GM13977 (cell line): ENCODE measurements at regions not wholly inside any gene's neighbourhood (a gene's known extent, or its start where the extent isn't known, plus 50 kb on each side); places are given as distances from the start of the nearest gene placed in this dataset.

Source experiments
- DNase-seq: peaks from one replicate; pipeline ENCODE4 v3.0.0; 2012; ENCODE audit warnings: low spot score
- CTCF ChIP-seq: IDR thresholded peaks from 2 replicates; pipeline ENCODE4 v1.5.1; 2012; ENCODE audit warnings: mild to moderate bottlenecking, control low read depth; ENCODE audit not compliant: insufficient read depth; ENCODE audit errors: extremely low read depth, missing control alignments
- in situ Hi-C: fragments of 300-500 bp; cut with MboI; formaldehyde crosslinking; loops from one replicate; pipeline ENCODE4 v1.12.0; 2022; ENCODE audit warnings: low sequenced_read_pairs, low pct_unique_long_range_greater_than_20kb, mixed read lengths, inconsistent platforms; ENCODE audit not compliant: unreplicated experiment

GRCh38 chr20:24781418-24781980 lies 167.6 kb upstream of the CST7 start:
- TF ChIP-seq CTCF, result peak; percentile 46
- DNase-seq, result no peak
- in situ Hi-C loops, result no loop called here

GRCh38 chr20:24782301-24782700 lies 166.8 kb upstream of the CST7 start:
- DNase-seq, result no peak
- no peak for TF ChIP-seq CTCF
- in situ Hi-C loops, result no loop called here

GRCh38 chr20:24782801-24783630 lies 166.1 kb upstream of the CST7 start:
- no peak for TF ChIP-seq CTCF
- no peak for DNase-seq
- in situ Hi-C loops, result no loop called here

- peak; percentile 34 for TF ChIP-seq CTCF
- DNase-seq, result peak; percentile 44
- in situ Hi-C loops, result no loop called here
These were observed 165.2 kb upstream of the CST7 start for GRCh38 chr20:24783631-24784492.

GRCh38 chr20:24784607-24785006 lies 164.5 kb upstream of the CST7 start:
- in situ Hi-C loops, result no loop called here
- TF ChIP-seq CTCF, result no peak
- DNase-seq, result no peak
